NCI-H748 (cell line): ENCODE measurements at regions not wholly inside any gene's neighbourhood (a gene's known extent, or its start where the extent isn't known, plus 50 kb on each side); places are given as distances from the start of the nearest gene placed in this dataset.

ENCODE experiments used
- DNase-seq: peaks from one replicate; lab custom pipeline; 2025; ENCODE audit not compliant: unreplicated experiment; lab: John Stamatoyannopoulos, UW

DNA sequence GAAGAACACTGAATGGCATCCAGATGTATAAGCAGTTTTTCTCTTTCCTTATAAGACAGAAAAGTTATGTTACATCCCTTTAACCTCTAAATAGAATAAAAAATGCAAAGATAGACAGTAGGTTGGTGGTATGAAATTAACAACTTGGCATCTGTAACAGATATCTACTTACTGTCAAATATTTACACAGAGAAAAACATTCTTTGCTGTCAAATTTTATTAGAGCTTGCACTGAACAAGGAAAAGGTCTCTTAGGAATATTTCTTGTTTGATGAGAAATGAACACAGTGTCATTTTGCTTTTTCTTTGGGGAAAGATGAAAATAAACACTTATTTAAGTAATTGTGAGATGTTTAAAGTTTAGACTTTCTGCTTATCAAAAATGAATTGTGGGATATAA is 65.6 kb upstream of the PCDH15 start:
- DNase-seq = no peak

DNA sequence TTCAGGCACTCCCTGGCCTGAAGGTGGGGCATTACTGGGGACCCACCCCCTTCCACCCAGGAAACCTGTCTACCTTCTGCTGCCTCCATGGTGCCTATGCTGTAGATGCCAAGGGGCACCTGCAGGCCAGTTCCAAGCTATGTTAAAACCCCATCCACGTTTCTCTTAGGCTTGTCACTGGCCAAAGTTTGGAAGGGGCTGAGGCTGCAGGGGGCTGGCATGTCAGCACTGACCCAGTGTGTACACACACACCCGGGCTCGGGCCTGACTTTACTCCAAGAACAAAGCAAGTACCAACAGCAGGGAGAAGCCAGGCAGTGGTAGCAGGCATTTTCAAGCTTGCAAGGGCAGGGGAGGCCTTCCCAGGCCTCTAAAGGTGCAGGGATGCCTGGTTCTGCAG is 53.8 kb upstream of the PCDH15 start:
- no peak for DNase-seq

DNA sequence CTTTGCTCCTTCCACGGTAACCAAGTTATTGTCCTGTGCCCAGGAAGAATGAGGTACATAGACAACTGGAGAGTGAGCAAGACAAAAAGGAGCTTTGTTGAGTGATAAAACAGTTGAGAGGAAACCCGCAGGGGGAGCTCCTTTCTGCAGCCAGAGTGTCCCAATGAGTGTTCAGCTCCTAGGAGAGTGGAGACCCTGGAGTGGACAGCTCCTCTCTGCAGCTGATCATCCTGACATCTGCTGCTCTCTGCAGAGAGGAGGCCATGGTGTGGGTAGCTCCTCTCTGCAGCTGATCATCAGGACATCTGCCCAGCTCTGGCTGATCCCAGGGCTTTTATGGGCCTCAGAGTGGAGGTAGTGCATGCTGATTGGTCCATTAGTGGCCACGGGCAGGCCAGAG is 53.4 kb upstream of the PCDH15 start:
- no peak for DNase-seq

DNA sequence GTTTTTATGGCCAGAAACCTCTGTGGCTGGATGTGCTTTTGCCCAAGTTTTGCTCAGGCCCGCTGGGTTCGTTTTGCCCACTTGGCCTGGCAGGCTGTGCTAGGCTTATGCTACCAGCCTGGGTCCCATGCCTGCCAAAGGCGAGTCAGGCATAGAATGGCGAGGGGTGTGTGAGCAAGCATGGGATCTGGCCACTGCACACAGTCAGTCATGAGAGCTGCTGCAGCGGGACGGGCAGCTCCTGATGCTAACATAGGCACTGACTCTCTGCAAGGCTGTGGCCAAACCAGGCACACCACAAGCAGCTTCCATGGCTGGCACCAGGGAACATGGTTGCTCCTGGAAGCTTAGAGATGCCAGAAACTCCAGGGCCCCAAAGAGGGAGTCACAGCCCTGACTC is 52.9 kb upstream of the PCDH15 start:
- no peak for DNase-seq
